ENCODE measurements at regions not wholly inside any gene's neighbourhood (a gene's known extent, or its start where the extent isn't known, plus 50 kb on each side); places are given as distances from the start of the nearest gene placed in this dataset.

GRCh38 chr10:57638411-57638810, 629.3 kb downstream of the IPMK start:
- no peaks in the 10 kb centered on the region for H3K4me1 Mint-ChIP-seq (ENCODE audit: low read depth, unreplicated experiment)

DNA sequence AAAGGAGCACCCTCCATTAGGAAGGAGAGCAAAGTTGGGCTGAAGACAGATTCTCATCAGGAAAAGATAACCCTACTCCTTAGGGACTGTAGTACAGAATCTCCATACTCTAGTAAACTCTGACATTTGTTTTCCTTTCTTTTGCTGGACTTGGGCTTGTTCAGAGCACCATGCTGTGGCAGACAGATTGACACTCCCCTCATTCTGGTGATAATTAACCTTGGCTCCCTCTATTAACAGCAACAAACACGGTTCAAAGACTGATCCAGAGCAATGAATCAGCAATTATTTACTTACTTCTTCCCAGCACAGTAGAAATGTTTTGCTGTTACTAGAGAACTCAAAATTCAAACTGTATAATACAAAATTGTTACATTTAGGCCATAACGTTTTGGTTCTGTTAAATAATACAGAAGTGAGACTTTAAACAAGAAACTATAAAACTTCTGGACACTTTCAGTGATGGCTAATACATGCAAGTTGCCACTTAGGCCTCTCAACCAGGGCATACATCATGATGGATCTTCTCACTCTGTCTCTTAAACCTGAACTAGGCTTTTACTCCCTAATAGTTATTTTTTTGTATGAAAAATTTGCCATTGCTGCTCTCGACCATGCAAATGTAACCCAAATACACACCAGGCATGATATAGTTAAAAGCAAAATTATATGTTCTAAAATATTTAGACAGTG, 639.0 kb downstream of the IPMK start:
- ChIA-PET POLR2A (no interaction called here), CTCF (no interaction called here)
- peaks cover 17% of the 10 kb centered on the region for H3K4me1 Mint-ChIP-seq (ENCODE audit: low read depth, unreplicated experiment)

More at GRCh38 chr10:57638411-57638810, 629.3 kb downstream of the IPMK start:
- Histone ChIP-seq H3K9me3 (no peaks in the 10 kb centered on the region; the same call in 1 of the 2 replicates), H3K36me3 (ENCODE audit: control insufficient read depth, insufficient read depth, low read length) (no peaks in the 10 kb centered on the region), H3K4me3 (ENCODE audit: low read depth, low read length) (no peak overlapping the region), H3K27me3 (replicated peaks; ENCODE audit: control insufficient read depth, insufficient read depth, low read length) (no peaks in the 10 kb centered on the region), H3K4me1 (no peaks in the 10 kb centered on the region)
- Mint-ChIP-seq H3K36me3 (ENCODE audit: insufficient read depth, unreplicated experiment) (no peaks in the 10 kb centered on the region), H3K9me3 (ENCODE audit: unreplicated experiment) (no peaks in the 10 kb centered on the region), H3K27ac (ENCODE audit: unreplicated experiment) (no peak overlapping the region), H3K4me3 (ENCODE audit: unreplicated experiment) (no peak overlapping the region), H3K27me3 (ENCODE audit: insufficient read depth, unreplicated experiment) (peaks cover 8% of the 10 kb centered on the region)
- TF ChIP-seq CTCF (IDR thresholded peaks at IDR 0.05; ENCODE audit: insufficient read depth in 1 of 2, low read depth in 1 of 2, low read length in 1 of 2, severe bottlenecking in 1 of 2, unreplicated experiment in 1 of 2) = no peak
- intact Hi-C loops (cut with micrococcal nuclease; ENCODE audit: unreplicated experiment) = no loop called here
- DNase-seq = no peak
- CTCF ChIA-PET = no interaction called here
- no TSS peak for BruUV-seq (replicated peaks)
- POLR2A ChIA-PET = no interaction called here

DNA sequence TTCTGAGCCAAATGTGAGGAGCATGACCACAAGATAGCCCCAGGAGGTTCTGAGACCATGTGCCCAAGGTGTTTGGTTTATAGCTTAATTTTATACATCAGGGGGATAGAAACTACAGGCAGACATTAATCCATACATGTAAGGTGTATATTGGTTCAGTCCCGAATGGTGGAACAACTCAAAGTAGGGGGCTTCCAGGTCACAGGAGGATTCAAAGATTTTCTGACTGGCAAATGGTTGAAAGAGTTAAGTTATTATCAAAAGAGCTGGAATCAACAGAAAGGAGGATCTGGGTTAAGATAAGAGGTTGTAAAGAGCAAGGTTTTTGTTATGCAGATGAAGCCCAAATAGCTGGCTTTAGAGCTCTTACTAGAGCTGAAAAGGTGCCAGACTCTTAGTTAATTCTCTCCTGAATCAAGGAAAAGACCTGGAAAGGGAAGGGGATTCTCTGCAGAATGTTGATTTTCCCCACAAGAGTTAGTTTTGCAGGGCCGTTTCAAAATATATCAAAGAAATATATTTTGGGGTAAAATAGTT, 640.0 kb downstream of the IPMK start:
- Mint-ChIP-seq H3K4me3 (ENCODE audit: unreplicated experiment) (no peak overlapping the region), H3K9me3 (ENCODE audit: unreplicated experiment) (no peaks in the 10 kb centered on the region), H3K27me3 (ENCODE audit: insufficient read depth, unreplicated experiment) (peaks cover 3% of the 10 kb centered on the region), H3K27ac (ENCODE audit: unreplicated experiment) (no peak overlapping the region), H3K4me1 (ENCODE audit: low read depth, unreplicated experiment) (peaks cover 17% of the 10 kb centered on the region), H3K36me3 (ENCODE audit: insufficient read depth, unreplicated experiment) (no peaks in the 10 kb centered on the region)
- DNase-seq = no peak
- no peak for TF ChIP-seq CTCF (IDR thresholded peaks at IDR 0.05; ENCODE audit: insufficient read depth in 1 of 2, low read depth in 1 of 2, low read length in 1 of 2, severe bottlenecking in 1 of 2, unreplicated experiment in 1 of 2)
- BruUV-seq (replicated peaks) = no TSS peak
- no peak overlapping the region for H3K4me3 ChIP-seq (ENCODE audit: low read depth, low read length)
- no peaks in the 10 kb centered on the region for H3K36me3 ChIP-seq (ENCODE audit: control insufficient read depth, insufficient read depth, low read length)
- peaks cover 19% of the 10 kb centered on the region for H3K4me1 ChIP-seq
- CTCF ChIA-PET = no interaction called here
- POLR2A ChIA-PET = no interaction called here
- H3K9me3 ChIP-seq = no peaks in the 10 kb centered on the region
- H3K27me3 ChIP-seq (replicated peaks; ENCODE audit: control insufficient read depth, insufficient read depth, low read length) = no peaks in the 10 kb centered on the region
- intact Hi-C loops (cut with micrococcal nuclease; ENCODE audit: unreplicated experiment) = no loop called here

More for the DNA sequence above, 639.0 kb downstream of the IPMK start:
- no peak for TF ChIP-seq CTCF (IDR thresholded peaks at IDR 0.05; ENCODE audit: insufficient read depth in 1 of 2, low read depth in 1 of 2, low read length in 1 of 2, severe bottlenecking in 1 of 2, unreplicated experiment in 1 of 2)
- Histone ChIP-seq H3K36me3 (ENCODE audit: control insufficient read depth, insufficient read depth, low read length) (no peaks in the 10 kb centered on the region), H3K27me3 (replicated peaks; ENCODE audit: control insufficient read depth, insufficient read depth, low read length) (no peaks in the 10 kb centered on the region), H3K4me3 (ENCODE audit: low read depth, low read length) (no peak overlapping the region), H3K4me1 (peaks cover 19% of the 10 kb centered on the region), H3K9me3 (no peaks in the 10 kb centered on the region)
- H3K36me3 Mint-ChIP-seq (ENCODE audit: insufficient read depth, unreplicated experiment) = no peaks in the 10 kb centered on the region
- peak in 1 of 2 experiments; percentile 23 for DNase-seq
- H3K4me3 Mint-ChIP-seq (ENCODE audit: unreplicated experiment) = no peak overlapping the region
- no peak overlapping the region for H3K27ac Mint-ChIP-seq (ENCODE audit: unreplicated experiment)
- H3K27me3 Mint-ChIP-seq (ENCODE audit: insufficient read depth, unreplicated experiment) = peaks cover 7% of the 10 kb centered on the region
- BruUV-seq (replicated peaks) = no TSS peak
- no peaks in the 10 kb centered on the region for H3K9me3 Mint-ChIP-seq (ENCODE audit: unreplicated experiment)
- intact Hi-C loops (cut with micrococcal nuclease; ENCODE audit: unreplicated experiment) = no loop called here

Measured in Caco-2 (cell line).